ENCODE measurements at regions not wholly inside any gene's neighbourhood (a gene's known extent, or its start where the extent isn't known, plus 50 kb on each side); places are given as distances from the start of the nearest gene placed in this dataset.

GRCh38 chr3:72338942-72339669, 509.1 kb downstream of the SHQ1 start:
- intact Hi-C loops (cut with DNase I, micrococcal nuclease), result no loop called here
- ATAC-seq, result no peak
- DNase-seq, result no peak

DNA sequence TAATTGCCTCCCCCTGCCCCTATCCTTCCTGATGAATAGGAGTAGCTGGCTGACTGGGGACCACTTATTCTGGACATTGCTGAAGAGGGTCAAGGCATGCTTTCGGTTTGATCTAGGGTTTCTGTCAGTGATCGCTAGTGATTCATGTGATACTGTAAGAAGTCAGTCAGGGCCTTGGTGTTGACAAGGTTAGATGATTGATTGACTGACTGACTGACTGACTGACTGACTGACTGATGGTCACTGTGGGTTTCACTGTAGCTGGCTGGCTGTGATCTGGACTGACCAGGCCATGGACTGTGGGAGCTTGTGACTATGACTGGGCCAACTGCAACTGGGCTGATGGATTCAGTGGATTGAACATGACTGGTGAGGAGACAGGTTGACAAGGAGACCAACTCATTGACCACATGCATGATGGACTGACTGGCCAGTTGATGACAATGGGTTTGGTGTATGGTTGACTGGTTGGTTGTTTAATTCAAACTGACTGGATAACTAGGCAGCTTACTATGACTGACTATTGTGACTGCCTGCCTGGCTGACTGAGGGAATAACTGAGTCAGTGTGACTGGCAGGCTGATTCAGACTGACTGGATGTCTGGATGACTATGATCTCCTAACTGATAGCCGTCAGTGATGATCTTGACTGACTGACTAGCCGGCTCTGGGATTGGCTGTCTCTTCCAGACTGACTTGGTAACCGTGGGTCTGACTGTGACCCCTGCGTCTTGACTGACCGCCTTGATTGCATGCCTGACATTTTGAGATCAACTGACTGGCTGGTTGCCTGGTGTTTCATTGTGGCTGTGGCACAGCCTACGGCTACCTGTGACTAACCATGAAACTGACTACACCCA, 509.9 kb downstream of the SHQ1 start:
- intact Hi-C loops (cut with DNase I, micrococcal nuclease), result no loop called here
- ATAC-seq, result no peak

DNA sequence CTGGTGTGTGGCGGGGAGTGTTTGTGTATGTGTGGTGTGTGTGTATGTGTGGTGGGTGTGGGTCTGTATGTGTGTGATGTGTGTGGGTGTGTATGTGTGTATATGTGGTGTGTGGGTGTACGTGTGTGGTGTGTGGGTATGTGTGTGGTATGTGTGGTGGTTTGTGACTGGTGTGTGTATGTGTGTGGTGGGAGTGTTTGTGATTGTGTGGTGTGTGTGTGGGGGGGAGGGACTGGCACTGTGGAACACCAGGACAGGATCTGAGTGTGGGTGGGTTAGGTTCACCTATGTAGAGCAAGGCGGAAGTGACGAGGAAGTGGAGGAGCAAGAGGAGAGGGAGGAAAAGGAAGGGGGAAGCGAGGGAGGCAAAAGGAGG, 510.8 kb downstream of the SHQ1 start:
- no peak for DNase-seq
- intact Hi-C loops (cut with DNase I, micrococcal nuclease), result no loop called here
- no peak for ATAC-seq

More for the DNA sequence above, 509.9 kb downstream of the SHQ1 start:
- no peak for DNase-seq

DNA sequence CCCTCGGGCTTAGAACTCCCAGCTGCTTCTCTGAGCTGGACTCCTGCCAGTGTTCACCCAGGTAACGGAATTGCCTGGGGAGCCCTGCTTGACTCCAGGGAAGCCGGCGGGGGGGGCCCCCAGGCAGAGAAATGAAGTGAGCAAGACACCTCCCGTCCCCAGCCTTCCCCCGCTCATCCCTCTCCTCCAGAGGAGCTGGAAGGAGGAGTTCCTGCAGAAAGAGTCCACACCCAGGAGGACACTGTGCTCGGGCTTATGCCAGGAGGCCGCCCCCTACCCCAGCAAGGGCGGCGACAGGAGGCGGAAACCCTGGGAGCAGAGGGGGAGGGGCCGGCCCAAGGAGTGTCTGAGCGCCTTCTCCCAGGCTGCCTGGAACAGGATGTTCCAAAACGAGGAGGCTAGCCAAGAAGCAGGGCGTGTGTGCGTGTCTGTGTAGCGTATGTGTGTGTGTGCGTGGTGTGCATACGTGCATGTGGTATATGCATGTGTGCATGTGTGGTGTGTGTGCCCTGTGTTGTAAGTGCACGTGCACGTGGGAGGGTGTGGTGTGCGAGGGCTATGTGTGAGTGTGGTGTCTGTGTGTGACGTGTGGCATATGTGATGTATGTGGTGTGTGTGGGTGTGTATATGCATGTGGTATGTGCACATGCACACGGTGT, 511.3 kb downstream of the SHQ1 start:
- ATAC-seq, result peak; percentile 98
- intact Hi-C loops (cut with DNase I, micrococcal nuclease), result no loop called here
- DNase-seq, result peak; percentile 94 to 98

GRCh38 chr3:72336114-72336651, 512.1 kb downstream of the SHQ1 start:
- no peak for ATAC-seq
- DNase-seq, result no peak
- intact Hi-C loops (cut with DNase I, micrococcal nuclease), result no loop called here

DNA sequence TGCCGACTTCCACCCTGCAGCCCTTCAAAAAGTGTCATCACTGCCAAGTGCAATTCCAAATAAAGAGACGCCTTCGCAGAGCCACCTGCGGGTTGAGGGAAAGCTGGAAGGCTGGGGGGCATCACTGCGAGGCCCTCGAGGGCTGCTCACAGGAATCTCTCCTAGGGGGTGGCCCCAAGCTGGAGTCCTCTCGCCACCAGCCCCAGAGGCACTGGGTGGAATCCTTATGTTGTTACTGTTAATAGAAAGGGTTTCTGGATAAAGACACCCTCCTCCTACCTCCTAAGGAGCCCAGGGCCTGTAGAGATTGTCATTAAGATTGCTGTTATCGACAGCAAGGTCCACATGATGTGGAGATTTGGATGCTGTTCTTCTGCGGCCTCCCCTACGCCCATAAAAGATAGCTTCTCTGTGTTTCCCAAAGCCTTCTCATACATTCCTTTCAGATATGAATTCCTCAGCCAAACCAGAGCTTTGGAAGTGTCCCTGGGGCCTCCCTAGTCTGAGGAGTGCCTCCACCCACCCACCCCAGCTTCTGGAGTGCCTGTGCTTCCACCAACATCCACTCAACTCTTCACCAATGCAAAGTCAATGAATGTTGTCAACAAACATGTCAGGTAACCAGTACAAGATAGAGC, 512.7 kb downstream of the SHQ1 start:
- no peak for DNase-seq
- ATAC-seq, result no peak
- intact Hi-C loops (cut with DNase I, micrococcal nuclease), result no loop called here

GRCh38 chr3:72334681-72335457, 513.4 kb downstream of the SHQ1 start:
- no peak for DNase-seq
- intact Hi-C loops (cut with DNase I, micrococcal nuclease), result no loop called here
- ATAC-seq, result no peak

GRCh38 chr3:72332689-72333088, 515.6 kb downstream of the SHQ1 start:
- DNase-seq, result no peak
- intact Hi-C loops (cut with DNase I, micrococcal nuclease), result no loop called here
- ATAC-seq, result no peak

DNA sequence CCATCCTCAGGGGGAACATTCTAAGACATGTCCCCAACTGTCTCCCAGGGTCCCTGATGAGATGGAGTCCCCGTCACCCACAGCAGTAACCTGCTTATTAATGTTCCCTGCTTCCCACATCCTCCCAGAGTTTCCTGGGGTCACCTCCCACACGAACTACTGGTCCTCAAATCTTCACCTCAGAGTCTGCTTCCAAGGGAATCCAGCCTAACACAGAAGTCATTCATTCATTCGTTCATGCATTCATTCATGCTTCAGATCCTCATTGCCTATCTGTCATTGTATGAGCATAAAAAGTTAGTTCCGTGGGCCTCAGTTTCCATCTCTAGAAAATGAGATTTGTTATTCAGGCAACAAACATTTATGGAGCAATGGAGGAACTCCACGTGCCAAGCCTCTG, 516.2 kb downstream of the SHQ1 start:
- DNase-seq (no peak), ATAC-seq (no peak)
- intact Hi-C loops (cut with DNase I, micrococcal nuclease), result no loop called here

- intact Hi-C loops (cut with DNase I, micrococcal nuclease), result no loop called here
- ATAC-seq, result peak; percentile 29
- no peak for DNase-seq
Observed at GRCh38 chr3:72331076-72331475, 517.2 kb downstream of the SHQ1 start.

DNA sequence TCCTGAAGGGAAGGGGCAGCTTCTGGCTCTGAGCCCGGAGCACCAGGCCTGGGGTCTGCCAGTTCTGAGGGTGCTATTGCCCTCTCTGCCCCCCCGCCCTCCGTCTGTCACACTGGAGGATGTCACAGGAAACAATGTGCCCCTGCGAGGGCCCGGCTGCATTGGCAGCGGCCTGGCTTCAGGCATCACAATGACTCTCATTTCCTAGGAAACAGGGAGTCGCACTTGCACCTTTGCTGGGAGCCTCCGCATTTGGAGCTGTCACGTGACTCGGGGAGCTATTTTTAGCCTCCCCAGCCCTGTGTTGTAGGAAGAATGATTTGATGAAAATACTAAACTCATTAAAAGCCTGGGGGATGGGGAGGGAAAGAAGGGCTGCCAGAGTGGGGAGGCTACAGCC, 518.9 kb downstream of the SHQ1 start:
- ATAC-seq, result no peak
- no peak for DNase-seq
- intact Hi-C loops (cut with DNase I, micrococcal nuclease), result no loop called here

DNA sequence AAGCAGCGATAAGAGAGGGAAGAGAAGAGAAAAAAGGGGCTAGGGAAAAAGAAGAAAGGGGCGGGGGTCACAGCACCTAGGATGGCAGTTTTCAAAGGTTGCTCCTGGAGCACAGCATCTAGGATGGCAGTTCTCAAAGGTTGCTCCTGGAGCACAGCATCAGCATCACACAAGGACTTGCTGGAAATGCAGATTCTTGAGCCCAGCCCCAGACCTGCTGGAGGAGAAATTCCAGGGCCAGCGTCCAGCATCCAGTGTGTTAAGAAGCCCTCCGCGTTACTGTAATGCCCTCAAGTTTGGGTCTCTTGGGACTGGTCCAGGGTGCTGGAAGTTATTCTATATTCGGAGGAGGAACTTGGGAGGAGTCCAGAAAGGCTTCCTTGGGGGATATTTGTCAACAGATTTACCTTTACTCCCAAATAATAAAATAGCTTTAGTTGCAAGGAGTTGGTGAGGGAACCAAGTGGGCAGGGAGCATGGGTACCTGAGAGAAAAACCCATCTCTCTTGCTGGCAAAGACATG, 519.4 kb downstream of the SHQ1 start:
- intact Hi-C loops (cut with DNase I, micrococcal nuclease), result no loop called here
- DNase-seq (no peak), ATAC-seq (no peak)

DNA sequence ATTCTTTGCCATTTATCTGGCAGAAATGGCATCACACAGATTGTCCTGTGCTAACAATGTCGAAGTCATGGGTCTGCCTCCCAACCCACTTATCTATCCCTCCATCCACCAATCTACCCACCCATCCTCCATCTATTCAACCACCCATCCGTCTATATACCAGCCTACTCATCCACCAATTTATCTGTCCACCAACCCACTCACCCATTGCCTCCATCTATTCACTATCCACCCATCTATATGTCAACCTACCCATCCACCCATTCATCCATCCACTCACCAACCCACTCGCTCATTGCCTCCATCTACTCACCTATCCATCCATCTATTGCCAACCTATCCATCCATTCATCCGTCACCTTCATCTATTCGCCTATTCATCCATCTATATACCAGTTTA, 521.2 kb downstream of the SHQ1 start:
- DNase-seq (no peak), ATAC-seq (no peak)
- intact Hi-C loops (cut with DNase I, micrococcal nuclease), result no loop called here

GRCh38 chr3:72324253-72324811, 523.9 kb downstream of the SHQ1 start:
- DNase-seq (no peak), ATAC-seq (no peak)
- intact Hi-C loops (cut with DNase I, micrococcal nuclease), result no loop called here

- intact Hi-C loops (cut with DNase I, micrococcal nuclease), result no loop called here
- DNase-seq (no peak), ATAC-seq (no peak)
Observed at GRCh38 chr3:72323773-72324172, 524.5 kb downstream of the SHQ1 start.

GRCh38 chr3:72322264-72322976, 525.8 kb downstream of the SHQ1 start:
- intact Hi-C loops (cut with DNase I, micrococcal nuclease), result no loop called here
- no peak for ATAC-seq

DNA sequence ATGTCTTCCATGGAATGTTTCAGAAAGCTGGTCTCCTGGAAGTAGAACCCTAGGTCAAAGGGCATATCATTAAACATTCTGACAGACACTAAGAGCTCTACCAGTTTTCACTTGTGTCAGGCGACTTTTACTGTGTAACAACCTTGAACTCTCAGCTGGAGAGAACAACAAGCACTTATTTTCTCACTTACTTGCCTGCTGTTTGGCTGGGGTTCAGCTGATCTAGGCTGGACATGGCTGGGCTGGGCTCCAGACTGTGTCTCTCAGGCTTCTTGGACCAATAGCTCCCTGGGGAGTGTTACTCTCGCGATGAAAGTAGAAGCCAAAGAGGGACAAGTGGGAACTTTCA, 527.3 kb downstream of the SHQ1 start:
- DNase-seq, result no peak
- intact Hi-C loops (cut with DNase I, micrococcal nuclease), result no loop called here

More at GRCh38 chr3:72322264-72322976, 525.8 kb downstream of the SHQ1 start:
- no peak for DNase-seq

More for the DNA sequence above, 527.3 kb downstream of the SHQ1 start:
- ATAC-seq, result no peak

Measured in left colon (tissue), 2 donors.